Lower leg skin (tissue), 4 donors: ENCODE measurements at regions not wholly inside any gene's neighbourhood (a gene's known extent, or its start where the extent isn't known, plus 50 kb on each side); places are given as distances from the start of the nearest gene placed in this dataset.

ENCODE experiments used
- DNase-seq, 2 donors: peaks; one replicate each; pipeline ENCODE4 v3.0.0-alpha.2; 2019; ENCODE audit warnings: low spot score in 2 of 2
- H3K4me3 ChIP-seq: fragments of 200-600 bp; sonication (generic); 2 replicates; pipeline ENCODE4 v1.5.1; 2017; ENCODE audit warnings: mild to moderate bottlenecking, low read depth; ENCODE audit not compliant: poor library complexity, severe bottlenecking
- POLR2A ChIP-seq, 2 donors: fragments of 450-650 bp; IDR thresholded peaks; one replicate each; pipeline ENCODE4 v1.6.1; 2016 to 2017; ENCODE audit warnings: antibody characterized with exemption in 2 of 2, mild to moderate bottlenecking in 1 of 2, moderate library complexity in 1 of 2
- WGBS, 2 donors: methylation state at CpG; one replicate each; pipeline ENCODE4 v1.1.5; 2018; 5-methylcytosine and 5-hydroxymethylcytosine counted together
- intact Hi-C: fragments of 100-400 bp; cut with DNase I; formaldehyde crosslinking; loops from one replicate; pipeline ENCODE4 v1.15.0; 2023; ENCODE audit warnings: low total_unique reads
- TF ChIP-seq, protein P1 (sequence below), 3 donors: fragments of 450-650 bp; IDR thresholded peaks; one replicate each; pipeline ENCODE4 v1.5.1; 2016; ENCODE audit warnings: antibody characterized with exemption in 3 of 3, mild to moderate bottlenecking in 3 of 3, moderate library complexity in 2 of 3

DNA sequence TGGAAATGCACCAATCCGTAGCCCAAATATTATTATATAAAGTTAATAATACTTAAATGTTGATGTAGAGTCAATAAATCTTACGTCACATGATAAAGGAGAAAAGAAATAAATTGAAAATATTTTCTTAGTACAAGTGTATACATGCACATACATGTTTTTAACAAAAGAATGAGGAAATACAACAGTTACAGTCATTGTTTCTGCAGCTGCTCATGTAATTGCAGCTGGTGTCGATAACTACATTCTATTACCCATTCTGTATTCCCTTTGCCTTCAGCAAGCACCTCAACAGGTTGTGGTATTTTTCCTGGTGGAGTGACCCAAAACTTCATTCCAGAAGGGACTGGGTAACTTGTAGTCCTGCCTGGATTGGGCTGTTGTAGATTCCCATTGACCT lies 377.8 kb upstream of the FSIP2 start:
- no peak for TF ChIP-seq POLR2A (IDR thresholded peaks at IDR 0.05)
- TF ChIP-seq, protein P1, sequence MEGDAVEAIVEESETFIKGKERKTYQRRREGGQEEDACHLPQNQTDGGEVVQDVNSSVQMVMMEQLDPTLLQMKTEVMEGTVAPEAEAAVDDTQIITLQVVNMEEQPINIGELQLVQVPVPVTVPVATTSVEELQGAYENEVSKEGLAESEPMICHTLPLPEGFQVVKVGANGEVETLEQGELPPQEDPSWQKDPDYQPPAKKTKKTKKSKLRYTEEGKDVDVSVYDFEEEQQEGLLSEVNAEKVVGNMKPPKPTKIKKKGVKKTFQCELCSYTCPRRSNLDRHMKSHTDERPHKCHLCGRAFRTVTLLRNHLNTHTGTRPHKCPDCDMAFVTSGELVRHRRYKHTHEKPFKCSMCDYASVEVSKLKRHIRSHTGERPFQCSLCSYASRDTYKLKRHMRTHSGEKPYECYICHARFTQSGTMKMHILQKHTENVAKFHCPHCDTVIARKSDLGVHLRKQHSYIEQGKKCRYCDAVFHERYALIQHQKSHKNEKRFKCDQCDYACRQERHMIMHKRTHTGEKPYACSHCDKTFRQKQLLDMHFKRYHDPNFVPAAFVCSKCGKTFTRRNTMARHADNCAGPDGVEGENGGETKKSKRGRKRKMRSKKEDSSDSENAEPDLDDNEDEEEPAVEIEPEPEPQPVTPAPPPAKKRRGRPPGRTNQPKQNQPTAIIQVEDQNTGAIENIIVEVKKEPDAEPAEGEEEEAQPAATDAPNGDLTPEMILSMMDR (IDR thresholded peaks at IDR 0.05) = no peak
- 69 to 70% methylated on average over 3 of the region's 3 CpGs for WGBS, 2 donors
- no peak overlapping the region for H3K4me3 ChIP-seq
- intact Hi-C loops = no loop called here
- DNase-seq = no peak

DNA sequence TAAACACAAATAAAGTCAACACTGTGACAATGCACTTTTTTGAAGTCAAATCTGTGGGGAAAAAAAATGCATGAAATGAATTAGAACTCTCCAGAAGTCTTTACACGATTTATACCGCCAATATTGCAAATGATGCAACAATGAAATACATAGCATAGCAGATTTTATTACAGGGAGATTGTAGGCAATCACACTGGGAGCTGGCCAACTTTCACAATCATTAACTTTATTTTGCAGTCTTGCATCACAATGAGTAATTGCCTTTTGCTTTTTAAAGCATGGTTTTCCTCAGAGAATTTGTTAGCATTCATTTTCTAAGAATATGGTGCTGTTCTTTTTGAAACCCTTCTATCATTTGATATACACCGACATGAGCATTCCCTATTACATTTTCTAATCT lies 366.4 kb upstream of the FSIP2 start:
- intact Hi-C loops = no loop called here
- TF ChIP-seq POLR2A (IDR thresholded peaks at IDR 0.05) = no peak
- TF ChIP-seq, protein P1 (IDR thresholded peaks at IDR 0.05) = no peak
- WGBS, 2 donors = 61 to 62% methylated on average over 3 of the region's 3 CpGs
- DNase-seq = no peak
- no peak overlapping the region for H3K4me3 ChIP-seq

DNA sequence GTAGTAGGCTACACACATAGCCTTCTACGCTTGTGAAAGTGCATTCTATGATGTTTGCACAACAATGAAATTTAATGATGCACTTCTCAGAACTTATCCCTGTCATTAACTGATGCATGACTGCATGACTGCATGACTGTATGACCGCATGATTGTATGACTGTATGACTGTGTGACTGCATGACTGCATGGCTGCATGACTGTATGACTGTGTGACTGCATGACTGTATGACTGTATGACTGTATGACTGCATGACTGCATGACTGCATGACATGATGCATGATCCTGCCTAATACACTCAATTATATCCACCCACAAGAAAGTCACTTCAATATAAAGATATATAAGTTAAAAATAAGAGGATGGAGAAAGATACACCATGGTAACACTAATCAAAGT lies 365.4 kb upstream of the FSIP2 start:
- no peak overlapping the region for H3K4me3 ChIP-seq
- DNase-seq = no peak
- WGBS, 2 donors = 85 to 88% methylated on average over 2 of the region's 2 CpGs
- TF ChIP-seq, protein P1 (IDR thresholded peaks at IDR 0.05) = no peak
- TF ChIP-seq POLR2A (IDR thresholded peaks at IDR 0.05) = no peak
- intact Hi-C loops = no loop called here

DNA sequence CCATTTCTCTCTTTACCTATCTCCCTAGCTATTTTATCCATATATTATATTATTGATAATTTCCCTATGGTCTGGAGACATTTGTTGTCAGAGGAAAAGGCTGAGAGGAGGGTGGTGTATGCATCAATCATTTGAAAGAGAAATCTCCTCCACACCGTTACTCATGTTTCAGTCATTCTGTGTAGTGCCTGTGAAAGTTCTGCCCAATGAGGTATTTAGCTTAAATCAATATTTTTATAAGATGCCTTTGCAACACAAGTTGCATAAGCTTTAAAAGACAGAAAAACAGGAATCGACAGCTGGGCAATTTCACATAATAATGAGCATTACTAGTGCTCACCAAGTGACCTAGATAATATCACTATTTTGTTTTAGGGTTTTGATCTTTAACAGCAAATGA lies 363.7 kb upstream of the FSIP2 start:
- intact Hi-C loops = no loop called here
- no peak for TF ChIP-seq POLR2A (IDR thresholded peaks at IDR 0.05)
- TF ChIP-seq, protein P1 (IDR thresholded peaks at IDR 0.05) = no peak
- DNase-seq = no peak
- 78 to 85% methylated on average over 2 of the region's 2 CpGs for WGBS, 2 donors
- H3K4me3 ChIP-seq = no peak overlapping the region

DNA sequence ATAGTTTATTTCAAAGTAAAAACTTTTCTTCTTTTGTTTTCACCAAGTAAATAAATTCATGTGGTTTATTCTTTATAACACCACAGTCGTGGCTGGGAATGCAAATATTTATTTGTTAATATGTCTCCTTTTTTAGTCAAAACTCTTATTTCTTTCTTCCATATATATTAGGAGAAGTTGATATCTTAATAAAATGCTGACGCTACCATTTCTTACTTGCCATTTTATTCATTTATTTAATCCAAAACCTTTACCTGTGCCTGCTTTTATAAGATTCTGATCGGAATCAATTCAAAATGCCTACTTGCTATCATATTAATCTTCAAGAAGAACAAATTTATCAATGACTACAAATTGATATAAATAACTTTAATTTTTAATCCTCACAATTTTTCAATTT lies 362.9 kb upstream of the FSIP2 start:
- H3K4me3 ChIP-seq = no peak overlapping the region
- DNase-seq = no peak

DNA sequence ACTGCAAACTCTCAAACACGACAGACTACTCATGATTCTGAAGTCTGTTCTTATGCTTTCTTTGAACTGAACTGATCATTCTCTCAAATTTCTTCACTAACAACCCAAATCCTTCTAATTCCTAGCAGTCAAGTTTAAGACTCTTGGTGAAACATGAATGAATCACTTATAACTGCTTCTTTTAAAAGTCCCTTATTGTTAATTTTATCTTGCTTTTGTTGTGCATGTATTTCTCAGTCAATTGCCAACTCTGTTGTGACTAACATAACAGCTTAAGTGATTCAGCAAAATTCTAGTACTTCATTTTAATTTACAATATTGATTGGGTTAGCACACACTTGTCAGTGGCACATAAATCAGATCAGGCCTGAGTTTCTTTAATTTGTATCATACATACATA lies 357.0 kb upstream of the FSIP2 start:
- no peak for DNase-seq
- intact Hi-C loops = no loop called here
- no peak for TF ChIP-seq POLR2A (IDR thresholded peaks at IDR 0.05)
- TF ChIP-seq, protein P1 (IDR thresholded peaks at IDR 0.05) = no peak
- 51 to 52% methylated on average over 1 of the region's 1 CpG for WGBS, 2 donors
- H3K4me3 ChIP-seq = no peak overlapping the region

More for the DNA sequence above, 362.9 kb upstream of the FSIP2 start:
- WGBS, 2 donors = 82 to 90% methylated on average over 3 of the region's 3 CpGs
- intact Hi-C loops = no loop called here
- TF ChIP-seq, protein P1 (IDR thresholded peaks at IDR 0.05) = no peak
- TF ChIP-seq POLR2A (IDR thresholded peaks at IDR 0.05) = no peak
